Daoy (cell line): ENCODE measurements at regions not wholly inside any gene's neighbourhood (a gene's known extent, or its start where the extent isn't known, plus 50 kb on each side); places are given as distances from the start of the nearest gene placed in this dataset.
A peak's percentile ranks its signal among the peaks of the same experiment; 100 is the strongest.
"Not testable (repeated sequence)": the region's sequence is repeated elsewhere in the genome, so short reads cannot be mapped to it uniquely, and the experiment has no call there.

Experiments
- DNase-seq: peaks from one replicate; pipeline ENCODE4 v3.0.0-alpha.2; 2015; ENCODE audit warnings: low read depth

DNA sequence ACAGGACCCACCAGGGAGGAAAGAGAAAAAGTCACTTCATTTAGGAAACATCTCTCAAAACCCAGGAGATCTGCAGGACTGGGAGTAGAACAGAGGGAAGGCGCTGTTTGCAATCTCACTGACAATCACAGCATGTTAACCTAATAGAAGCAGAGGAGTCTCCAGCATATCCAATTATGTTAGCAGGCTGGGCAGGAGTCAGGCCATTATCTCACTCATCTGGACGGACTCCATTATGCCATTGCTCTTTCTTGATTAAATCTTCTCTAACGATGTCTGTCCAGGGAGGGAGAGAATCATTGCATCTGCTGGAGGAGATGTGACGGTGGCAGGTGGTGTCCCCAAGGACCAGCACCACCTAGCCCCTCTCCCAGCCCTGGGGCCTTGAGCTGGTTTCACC, 203.8 kb upstream of the SFSWAP start:
- DNase-seq: no peak

DNA sequence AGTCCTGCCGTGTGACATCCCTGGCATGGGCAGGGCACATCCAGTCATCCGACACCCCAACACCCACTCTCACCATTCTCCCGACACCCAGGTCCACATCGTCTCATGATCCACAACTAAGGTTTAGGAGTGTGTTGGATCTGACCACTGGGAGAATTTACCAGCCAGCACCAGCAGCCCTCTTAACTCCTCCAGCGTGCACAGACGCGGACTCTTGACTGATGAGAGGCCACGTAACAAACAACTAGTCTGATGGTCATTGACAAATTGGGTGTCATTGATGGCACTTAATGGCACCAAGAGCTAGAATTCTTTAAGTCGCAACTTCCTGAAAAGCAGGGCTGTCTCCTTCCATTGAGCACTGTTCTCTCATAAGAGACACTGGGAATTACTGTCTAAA, 203.0 kb upstream of the SFSWAP start:
- DNase-seq: no peak

- no peak for DNase-seq
These were observed 201.2 kb upstream of the SFSWAP start for GRCh38 chr12:131509701-131510100.

GRCh38 chr12:131510431-131510830, 200.5 kb upstream of the SFSWAP start:
- DNase-seq: no peak

DNA sequence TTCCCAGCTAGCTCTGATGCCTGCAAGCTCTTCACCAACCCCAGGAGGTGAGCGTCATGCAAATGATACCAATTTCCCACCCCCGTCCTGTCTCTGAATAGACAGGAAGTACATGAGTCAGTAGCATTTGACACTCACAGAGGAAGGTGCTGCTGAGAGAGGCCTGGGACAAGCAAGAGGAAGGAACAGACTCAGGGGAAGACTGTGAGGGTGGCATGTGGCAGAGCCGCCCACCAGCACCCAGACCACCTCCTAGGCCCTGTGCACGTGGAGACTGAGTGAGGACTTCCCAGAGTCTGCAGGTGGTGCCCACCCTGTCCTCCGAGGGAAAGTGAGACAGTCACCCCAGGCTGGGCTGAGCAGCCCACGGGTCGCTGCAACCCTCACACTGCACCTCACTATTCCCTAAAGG, 199.5 kb upstream of the SFSWAP start:
- DNase-seq: peak; percentile 91

- DNase-seq: no peak
These were observed 198.9 kb upstream of the SFSWAP start for GRCh38 chr12:131511803-131512561.

DNA sequence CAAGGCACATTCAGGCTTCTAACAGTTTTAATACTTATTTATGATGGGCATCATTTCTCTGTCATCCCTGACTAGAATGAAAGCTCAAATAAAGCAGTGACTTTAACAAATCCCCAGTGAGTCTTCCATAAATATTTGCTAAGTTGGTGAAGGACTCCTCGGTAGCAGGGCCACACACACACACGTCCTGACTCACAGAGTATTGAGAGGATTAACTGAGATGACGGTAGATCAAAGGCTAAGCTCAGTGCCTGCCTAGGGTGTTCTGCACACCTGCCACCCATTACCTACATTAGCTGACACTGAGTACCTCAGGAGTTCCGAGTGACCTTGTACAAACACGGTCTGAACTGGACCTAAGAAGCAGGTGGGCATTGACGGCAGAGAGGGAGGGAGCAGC, 197.3 kb upstream of the SFSWAP start:
- no peak for DNase-seq

DNA sequence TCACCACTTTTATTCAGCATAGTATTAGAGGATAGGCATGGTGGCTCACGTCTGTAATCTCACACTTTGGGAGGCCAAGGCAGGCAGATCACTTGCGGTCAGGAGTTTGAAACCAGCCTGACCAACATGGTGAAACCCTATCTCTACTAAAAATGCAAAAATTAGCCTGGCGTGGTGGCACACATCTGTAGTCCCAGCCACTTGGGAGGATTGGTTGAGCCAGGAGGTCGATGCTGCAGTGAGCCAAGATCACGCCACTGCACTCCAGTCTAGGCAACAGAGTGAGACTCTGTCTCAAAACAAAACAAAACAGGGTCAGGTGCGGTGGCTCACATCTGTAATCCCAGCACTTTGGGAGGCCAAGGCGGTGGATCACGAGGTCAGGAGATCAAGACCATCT, 190.3 kb upstream of the SFSWAP start:
- not testable (repeated sequence) for DNase-seq

- no peak for DNase-seq
These were observed 189.6 kb upstream of the SFSWAP start for GRCh38 chr12:131521326-131521725.

DNA sequence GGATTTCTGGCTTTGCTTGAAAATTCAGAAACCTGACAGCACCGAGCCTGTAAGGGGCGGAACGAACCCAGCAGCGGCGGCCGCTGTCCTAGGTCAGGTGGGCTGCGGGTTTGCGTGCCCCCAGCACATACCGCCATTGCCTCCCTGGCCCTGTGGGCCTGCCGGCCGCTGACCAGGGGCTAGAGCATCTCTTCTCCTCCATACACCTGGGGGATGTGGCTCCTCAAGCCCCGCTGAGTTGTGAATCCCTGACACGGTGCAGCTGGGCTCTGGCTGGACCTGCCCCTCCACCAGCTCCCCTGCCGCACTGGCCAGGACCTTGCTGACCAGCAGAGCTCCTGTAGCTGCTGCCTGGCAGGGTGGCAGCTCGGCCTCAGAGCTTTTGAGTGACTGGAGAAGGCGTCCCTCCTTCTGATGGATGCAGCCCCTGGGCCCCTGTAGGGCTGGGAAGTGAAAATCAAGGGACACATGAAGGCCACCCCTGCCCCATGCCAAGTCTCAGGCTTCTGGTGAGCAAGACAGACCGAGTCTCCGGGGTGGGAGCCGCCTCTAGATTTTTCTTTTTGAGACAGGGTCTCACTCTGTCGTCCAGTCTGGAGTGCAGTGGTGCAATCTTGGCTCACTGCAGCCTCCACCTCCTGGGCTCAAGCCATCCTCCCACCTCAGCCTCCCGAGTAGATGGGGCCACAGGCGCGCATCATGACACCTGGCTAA, 184.9 kb upstream of the SFSWAP start:
- no peak for DNase-seq

GRCh38 chr12:131527092-131527491, 183.8 kb upstream of the SFSWAP start:
- no peak for DNase-seq

DNA sequence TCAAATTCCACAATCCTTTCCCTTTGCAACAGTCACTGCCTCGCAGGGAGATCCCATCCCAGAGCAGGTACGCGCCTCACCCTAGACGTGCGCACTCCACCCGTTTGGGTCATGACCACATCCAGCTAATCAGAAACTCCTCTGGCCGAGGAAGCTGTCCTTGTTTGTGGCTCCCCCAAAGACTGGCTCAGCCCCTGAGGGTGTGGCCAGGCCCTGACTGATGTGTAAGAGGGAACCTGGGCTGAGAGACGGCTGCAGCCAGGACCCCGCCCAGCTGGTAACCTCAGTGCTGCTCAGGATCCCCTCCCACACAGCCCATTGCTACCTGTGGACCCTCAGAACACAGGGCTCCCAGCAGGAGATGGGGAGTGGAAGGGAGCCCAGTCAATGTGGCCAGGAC, 183.2 kb upstream of the SFSWAP start:
- DNase-seq: no peak

GRCh38 chr12:131528144-131528543, 182.7 kb upstream of the SFSWAP start:
- no peak for DNase-seq

DNA sequence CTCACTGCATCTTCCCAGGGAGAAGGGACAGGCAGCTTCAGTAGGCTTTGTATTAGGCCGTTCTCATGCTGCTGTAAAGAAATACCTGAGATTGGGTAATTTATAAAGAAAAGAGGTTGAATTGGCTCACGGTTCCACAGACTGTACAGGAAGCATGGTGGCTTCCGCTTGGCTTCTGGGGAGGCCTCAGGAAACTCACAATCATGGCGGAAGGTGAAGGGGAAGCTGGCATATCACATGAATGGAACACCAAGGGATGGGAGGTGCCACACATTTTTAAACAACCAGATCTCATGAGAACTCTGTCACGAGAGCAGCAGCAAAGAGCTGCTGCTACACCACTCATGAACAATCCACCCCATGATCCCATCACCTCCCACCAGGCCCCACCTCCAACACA, 182.2 kb upstream of the SFSWAP start:
- DNase-seq: no peak

- DNase-seq: no peak
These were observed 181.5 kb upstream of the SFSWAP start for GRCh38 chr12:131529196-131530040.

DNA sequence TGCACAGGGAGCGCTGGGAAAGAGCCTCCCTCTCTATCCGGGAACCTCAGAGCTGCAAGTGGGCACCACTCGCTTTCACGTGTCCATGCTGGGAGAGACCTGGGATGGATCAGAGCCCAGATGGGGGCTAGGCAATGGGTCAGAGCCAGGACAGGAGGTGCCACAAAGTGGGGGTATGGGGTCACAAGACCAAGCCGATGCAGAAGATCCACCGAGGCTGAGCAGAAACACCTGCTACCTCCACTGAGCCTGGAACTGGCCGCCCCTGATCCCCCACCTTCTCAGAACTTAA, 180.9 kb upstream of the SFSWAP start:
- DNase-seq: no peak

DNA sequence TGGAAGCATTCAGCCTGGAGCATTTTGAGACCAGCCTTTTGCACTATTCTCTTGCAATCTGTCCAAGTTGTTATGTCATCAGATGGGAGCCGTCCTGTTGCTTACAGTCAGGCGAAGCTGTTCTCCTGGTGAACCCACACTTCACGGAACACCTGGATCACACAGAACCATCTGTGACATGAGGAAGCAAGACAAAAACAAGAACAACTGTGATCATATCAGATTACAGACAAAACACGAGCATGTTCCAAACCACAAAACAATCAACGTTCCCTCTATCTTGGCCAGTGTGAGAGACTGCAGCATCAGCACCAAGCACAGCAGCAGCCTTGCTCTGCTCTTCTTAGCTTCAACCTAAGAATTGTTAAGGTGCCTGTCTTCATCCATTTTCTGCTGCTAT, 180.5 kb upstream of the SFSWAP start:
- no peak for DNase-seq

DNA sequence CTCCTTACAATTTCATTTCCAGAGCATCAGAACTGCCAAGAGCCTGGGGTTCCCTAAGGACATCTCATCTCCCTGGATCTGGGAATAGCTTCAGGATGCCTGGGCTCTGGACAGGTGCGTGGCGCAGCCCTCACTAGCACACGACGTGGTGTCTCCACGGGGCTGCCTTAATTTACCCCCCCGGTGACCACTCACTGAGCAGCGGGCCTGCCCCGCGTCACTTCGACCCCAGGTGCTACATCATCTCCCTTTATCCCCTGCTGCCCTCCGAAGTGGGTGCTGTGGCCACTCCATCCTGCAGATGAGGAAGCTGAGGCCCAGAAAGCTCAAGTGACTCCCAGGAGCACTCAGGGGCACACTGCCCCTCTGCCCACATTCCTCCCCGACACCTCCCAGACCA, 177.8 kb upstream of the SFSWAP start:
- DNase-seq: no peak

DNA sequence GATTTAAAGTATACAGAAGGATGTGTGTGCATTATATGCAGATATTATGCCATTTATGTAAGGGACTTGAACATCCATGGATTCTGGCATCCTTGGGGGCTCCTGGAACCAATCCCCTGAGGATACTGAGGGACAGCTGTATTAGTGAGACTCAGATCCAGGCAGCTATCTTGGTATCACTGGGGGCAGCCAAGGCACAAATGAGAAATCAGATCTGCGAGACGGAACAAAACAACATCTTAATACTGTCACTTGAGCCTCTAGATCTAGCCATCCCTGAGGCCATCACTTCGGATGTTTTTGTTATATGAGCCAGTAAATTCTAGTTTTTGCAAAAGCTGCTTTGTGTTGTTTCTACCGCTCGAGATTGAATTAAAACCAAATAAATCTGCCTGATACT, 175.1 kb upstream of the SFSWAP start:
- no peak for DNase-seq

DNA sequence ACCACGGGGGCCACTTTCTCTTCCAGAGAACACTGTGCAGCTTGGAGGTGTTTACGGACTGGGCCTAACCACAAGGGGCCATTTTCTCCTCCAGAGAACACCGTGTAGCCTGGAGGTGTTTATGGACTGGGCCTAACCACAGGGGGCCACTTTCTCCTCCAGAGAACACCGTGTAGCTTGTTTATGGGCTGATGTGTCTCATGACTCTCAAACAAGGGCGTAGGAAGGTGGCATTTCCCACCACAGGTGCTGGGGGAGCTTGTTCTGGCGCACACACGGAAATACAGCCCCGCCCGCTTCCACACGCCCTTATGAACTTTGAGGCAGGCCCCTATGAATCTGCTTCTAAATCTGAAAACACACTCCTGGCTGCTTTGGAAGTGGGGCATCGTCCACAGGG, 174.6 kb upstream of the SFSWAP start:
- no peak for DNase-seq

DNA sequence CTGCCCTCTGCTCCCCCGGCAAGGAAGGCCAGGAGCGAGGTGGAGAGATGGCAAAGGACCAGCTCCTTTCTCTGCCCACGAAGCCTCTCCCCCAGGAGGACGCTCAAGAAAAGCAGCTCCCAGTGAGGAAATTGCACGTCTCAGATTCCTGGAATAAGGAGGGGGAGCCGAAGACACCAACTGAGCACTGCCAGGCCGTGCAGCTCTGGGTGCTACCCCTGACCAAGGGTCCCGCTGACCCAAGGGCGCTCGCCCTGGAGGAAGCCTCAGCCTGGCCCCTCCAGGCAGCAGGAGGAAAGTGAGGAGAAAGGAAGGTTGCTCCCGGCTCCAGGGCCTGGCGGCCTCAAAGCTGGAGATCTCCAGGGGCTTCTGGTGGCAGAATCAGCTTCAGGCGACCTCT, 174.1 kb upstream of the SFSWAP start:
- DNase-seq: no peak

DNA sequence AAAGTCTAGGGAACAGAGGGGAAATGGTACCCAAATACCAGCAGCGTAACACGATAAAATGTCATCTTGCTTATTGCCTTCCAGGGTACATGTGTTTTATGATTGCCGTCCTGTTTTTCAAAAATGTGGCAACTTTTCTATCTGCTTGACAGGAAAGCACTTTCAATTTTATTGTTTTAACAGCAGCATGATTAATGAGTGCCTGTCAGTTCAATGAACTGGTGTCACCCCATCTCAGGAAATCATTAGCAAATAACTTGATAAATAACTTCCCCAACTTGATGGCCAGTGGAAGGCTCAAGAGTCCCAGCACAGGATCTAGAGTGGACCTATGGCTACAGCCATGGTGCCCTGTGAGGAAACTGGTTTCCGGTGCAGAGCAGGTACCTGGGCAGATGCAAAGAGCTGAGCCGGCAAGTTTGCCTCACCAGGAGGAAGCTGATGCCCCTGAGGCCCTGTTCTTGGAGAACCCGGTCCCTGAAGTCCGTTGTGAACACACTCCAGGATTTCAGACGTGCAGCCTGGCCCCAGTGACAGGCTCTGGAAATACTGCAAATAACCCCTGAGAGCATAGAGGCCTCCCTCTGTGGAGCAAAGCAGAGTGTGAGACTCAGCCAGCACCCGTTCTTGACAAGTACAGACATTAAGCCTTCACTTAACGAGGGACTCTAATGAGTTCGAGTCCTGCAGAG, 173.5 kb upstream of the SFSWAP start:
- no peak for DNase-seq
